ENCODE measurements at regions not wholly inside any gene's neighbourhood (a gene's known extent, or its start where the extent isn't known, plus 50 kb on each side); places are given as distances from the start of the nearest gene placed in this dataset.
"Not testable (repeated sequence)": the region's sequence is repeated elsewhere in the genome, so short reads cannot be mapped to it uniquely, and the experiment has no call there.

- not testable (repeated sequence) for DNase-seq
Observed at GRCh38 chr13:109702030-109702597, 84.3 kb downstream of the IRS2 start.

GRCh38 chr13:109700176-109700575, 86.2 kb downstream of the IRS2 start:
- peak; percentile 95 for DNase-seq

- no peak for DNase-seq
Observed at GRCh38 chr13:109699628-109700071, 86.7 kb downstream of the IRS2 start.

GRCh38 chr13:109698779-109699178, 87.6 kb downstream of the IRS2 start:
- DNase-seq, result peak; percentile 76

GRCh38 chr13:109697936-109698335, 88.4 kb downstream of the IRS2 start:
- DNase-seq, result no peak

GRCh38 chr13:109695402-109696190, 90.8 kb downstream of the IRS2 start:
- DNase-seq, result no peak

GRCh38 chr13:109694972-109695371, 91.4 kb downstream of the IRS2 start:
- DNase-seq, result no peak

GRCh38 chr13:109693213-109693612, 93.2 kb downstream of the IRS2 start:
- no peak for DNase-seq

- no peak for DNase-seq
Observed at GRCh38 chr13:109691689-109692088, 94.7 kb downstream of the IRS2 start.

GRCh38 chr13:109687559-109688448, 98.6 kb downstream of the IRS2 start:
- DNase-seq, result no peak

- DNase-seq, result no peak
Observed at GRCh38 chr13:109685203-109685602, 101.2 kb downstream of the IRS2 start.

- DNase-seq, result no peak
Observed at GRCh38 chr13:109684824-109685202, 101.6 kb downstream of the IRS2 start.

- no peak for DNase-seq
Observed at GRCh38 chr13:109684084-109684823, 102.1 kb downstream of the IRS2 start.

GRCh38 chr13:109682534-109683244, 103.7 kb downstream of the IRS2 start:
- no peak for DNase-seq

GRCh38 chr13:109680930-109681329, 105.5 kb downstream of the IRS2 start:
- no peak for DNase-seq

GRCh38 chr13:109680288-109680687, 106.1 kb downstream of the IRS2 start:
- no peak for DNase-seq

GRCh38 chr13:109678459-109678858, 107.9 kb downstream of the IRS2 start:
- no peak for DNase-seq

GRCh38 chr13:109677206-109677605, 109.2 kb downstream of the IRS2 start:
- DNase-seq, result no peak

- DNase-seq, result no peak
Observed at GRCh38 chr13:109673477-109673876, 112.9 kb downstream of the IRS2 start.

- DNase-seq, result no peak
Observed at GRCh38 chr13:109672545-109672944, 113.8 kb downstream of the IRS2 start.

- no peak for DNase-seq
Observed at GRCh38 chr13:109671919-109672318, 114.5 kb downstream of the IRS2 start.

- no peak for DNase-seq
Observed at GRCh38 chr13:109670776-109671175, 115.6 kb downstream of the IRS2 start.
